Stimulated activated CD4-positive, alpha-beta T cell treated with anti-CD3 and anti-CD28 coated beads, TNF-alpha, amount 100 ng/mL, for 48 hours (primary cell): ENCODE measurements at regions not wholly inside any gene's neighbourhood (a gene's known extent, or its start where the extent isn't known, plus 50 kb on each side); places are given as distances from the start of the nearest gene placed in this dataset.

ENCODE experiments used
- DNase-seq, 3 donors: peaks; one replicate each; pipeline ENCODE4 v3.0.0-alpha.2; 2020; ENCODE audit warnings: low read depth in 3 of 3

DNA sequence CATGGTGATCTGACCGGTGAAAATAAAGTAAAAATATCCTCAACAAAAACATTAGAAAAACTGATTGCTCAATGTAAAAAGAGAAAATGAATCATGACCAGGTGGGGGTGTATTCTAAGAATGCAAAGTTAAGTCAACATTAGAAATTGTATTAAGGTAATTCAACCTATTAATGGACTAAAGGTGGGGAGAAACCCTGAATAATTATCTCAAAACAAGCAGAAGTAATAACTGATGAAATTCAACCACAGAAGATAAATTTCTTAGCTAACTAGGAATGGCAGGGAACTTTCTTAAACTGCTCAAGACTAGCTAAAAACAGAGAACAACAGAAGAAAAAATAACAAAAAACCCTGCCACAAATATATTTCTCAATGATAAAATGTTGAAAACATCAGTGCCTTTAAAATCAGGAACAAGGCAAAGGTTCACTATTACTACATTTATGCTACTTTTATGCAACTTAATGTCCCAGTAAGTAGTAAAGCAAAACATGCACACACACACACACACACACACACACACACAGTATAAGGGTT is 204.4 kb upstream of the THBS1 start:
- DNase-seq: no peak

DNA sequence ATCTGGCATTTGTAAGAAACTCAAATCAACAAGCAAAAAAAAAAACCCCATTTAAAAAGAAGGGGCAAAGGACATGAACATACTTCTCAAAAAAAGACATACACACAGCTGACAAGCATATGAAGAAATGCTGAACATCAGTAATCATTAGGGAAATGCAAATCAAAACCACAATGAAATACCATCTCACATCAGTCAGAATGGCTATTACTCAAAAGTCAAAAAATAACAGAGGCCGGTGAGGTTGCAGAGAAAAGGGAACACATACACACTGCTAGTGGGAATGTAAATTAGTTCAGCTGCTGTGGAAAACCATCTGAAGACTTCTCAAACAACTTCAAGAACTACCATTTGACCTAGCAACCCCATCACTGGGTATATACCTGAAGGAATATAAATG is 199.4 kb upstream of the THBS1 start:
- DNase-seq: no peak

DNA sequence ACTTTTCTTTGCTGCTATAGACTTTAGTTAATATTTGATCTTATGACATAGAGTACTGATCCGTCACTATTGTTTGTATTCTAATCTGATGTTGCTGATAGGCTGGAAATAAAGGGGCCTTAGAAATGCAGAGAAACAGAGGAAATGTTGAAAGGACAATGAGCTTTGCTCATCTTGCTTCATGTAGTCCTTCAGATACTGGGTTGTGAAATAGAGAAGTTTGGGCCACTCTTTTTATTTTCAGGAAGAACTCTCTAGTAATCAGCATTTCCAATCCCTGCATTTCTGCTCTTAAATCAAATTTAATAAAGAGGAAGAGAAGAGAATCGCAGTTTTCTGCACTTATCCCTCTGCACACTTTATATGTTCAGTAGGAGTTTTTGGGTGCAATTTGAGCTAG is 192.8 kb upstream of the THBS1 start:
- no peak for DNase-seq

DNA sequence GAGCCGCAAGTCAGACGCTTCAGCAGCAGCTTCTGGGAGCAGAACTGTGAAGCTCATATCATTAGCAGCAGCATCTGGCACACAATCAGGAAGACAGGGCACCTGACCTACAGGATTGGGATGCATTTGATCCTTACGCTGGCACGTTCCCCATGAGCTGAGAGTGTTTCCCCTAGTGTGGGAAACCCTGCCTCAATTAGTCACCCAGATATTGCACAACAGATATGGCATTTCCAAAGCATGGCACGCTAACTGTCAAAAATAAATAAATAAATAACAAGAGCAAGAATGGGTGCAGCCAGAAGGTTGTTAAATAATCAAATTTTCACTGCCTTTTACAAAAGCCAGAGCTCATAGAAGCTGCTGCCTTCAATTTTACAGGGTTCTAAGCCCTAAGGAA is 189.6 kb upstream of the THBS1 start:
- no peak for DNase-seq

DNA sequence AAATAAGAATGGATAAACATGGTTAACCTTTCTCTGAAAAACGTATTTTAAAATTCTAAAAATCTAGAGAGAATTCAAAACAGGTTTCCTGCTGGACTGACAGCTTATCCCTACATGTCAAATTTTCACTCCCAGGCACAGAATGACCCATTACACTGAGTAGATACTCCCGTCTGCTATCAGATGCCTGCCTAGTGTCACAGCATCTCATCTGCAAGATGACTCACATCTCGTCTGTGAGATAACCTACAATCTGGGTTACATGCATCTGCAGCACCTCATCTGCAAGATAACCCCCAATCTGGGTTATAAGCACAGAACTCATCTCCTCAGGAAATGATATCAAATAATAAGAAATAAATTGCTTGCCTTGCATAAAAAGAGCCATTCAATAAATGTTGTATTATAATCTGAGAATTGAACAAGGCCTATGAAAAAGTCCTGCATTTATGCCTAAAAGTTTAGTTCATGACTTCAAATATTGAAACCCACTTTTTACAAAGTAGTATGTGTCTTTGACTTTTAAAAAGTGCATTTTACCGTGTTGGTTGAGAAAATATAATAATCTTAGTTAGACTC is 188.3 kb upstream of the THBS1 start:
- DNase-seq: no peak

DNA sequence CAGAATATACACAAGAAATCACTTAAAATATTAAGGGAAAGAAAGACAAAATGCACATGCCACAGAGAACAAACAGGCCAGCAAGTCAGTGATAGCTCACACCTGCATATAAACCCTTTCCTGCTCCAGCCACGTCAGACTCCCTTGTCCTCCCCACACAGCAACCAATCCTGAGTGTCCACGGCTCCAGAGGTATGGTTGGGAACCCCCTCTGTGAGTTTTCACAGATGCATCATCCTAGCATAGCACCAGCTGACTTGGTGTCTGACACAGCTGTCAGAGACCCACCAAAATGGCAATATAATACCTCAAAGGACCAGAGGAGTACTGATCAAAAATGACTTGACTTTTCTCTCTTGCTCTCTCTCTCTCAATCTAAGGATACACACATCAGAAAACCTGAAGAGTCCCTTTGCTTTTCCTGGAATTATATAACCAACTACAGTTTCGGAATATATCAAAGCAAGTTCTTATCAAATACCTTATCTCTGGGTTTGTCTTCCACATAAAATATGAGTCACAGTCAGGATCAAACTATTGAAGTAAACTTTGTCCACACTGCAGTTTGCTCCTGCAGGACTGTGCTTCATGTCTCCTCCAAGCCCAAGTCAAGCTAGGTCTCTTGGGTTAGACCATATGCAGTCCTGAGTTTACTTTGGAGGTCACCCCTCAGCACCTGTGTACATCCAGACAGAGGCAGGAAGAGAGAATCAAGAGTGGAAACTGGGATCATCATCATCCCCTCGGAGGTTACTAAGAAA is 187.1 kb upstream of the THBS1 start:
- no peak for DNase-seq

DNA sequence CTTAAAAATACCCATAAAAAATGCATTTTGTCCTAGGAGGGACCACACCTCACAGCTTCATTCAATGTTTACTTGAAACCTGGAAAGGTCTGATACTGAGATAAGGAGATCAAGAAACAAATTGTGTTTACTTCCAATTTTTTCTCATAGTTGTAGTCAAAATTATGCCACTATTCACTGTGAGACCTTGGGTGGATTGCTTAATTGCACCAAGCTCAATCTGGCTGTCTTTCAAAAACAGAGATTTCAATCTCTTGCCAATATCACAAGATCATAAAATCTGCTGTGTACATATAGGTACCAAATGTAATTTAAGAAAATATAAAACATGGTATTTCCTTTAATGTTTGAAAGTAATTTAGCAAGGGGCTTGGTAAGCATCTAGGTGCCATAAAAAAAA is 186.4 kb upstream of the THBS1 start:
- DNase-seq: no peak

DNA sequence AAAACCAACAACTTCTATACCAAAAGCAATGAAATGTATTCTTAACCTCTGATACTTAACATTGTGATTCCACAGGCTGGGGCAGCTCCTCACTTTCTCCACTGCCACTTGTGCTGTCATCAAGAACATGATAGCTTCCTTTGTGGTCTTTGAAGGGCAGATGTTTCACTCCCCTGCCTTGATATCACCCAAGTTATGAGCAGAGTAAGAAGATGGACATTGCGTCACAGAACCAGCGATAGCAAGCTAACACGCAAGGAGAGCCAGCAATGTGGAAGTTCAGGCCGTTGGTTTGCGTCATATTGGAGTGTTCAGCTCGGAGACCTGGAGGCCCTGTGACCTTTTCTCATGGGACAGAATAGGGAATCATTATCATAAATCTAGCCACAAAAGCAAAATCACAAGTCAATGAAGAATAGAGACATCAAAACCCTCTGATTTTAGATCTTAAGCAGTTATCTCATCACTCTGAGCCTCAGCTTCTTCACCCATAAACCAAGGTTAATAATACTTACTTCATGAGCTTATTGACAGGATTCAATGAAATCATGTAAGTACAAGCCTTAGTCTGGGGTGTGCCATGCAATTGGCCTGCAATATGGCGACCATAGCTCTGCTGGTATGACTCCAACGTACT is 183.8 kb upstream of the THBS1 start:
- DNase-seq: no peak

DNA sequence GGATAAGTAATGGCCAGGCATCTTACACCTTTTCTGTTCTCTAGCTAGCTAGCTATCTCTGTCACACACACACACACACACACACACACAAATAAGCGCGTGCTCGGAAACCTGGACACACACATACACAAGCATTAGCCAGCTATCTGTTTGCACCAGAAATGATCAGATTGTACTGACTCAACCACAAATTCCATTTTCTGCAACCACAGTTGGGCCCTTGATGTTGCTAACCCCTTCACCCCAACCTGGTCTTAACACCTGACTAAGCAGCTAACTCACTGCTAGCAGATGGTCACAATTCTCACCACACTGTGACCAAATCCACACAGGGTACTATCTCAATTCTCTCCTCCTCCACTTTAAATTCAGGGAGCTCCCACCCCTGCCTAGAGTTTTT is 183.0 kb upstream of the THBS1 start:
- no peak for DNase-seq

DNA sequence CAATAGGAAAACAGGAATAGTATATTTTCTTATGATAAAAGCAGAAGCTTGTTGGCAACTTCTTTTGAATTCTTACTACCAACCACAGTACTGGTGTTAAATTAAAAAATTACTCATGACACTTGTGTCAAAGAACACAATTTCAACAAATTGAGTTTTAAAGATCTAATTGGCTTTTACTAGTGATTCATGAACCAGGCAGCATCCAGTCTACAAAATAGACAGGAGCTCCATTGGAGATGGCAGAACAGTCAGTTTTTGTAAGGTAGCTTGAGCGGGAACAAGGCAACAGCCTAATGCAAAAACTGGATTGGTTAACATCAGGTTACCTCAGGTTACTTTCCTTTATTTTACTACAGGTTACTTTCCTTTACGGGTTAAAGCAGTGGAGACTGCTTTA is 181.3 kb upstream of the THBS1 start:
- no peak for DNase-seq

DNA sequence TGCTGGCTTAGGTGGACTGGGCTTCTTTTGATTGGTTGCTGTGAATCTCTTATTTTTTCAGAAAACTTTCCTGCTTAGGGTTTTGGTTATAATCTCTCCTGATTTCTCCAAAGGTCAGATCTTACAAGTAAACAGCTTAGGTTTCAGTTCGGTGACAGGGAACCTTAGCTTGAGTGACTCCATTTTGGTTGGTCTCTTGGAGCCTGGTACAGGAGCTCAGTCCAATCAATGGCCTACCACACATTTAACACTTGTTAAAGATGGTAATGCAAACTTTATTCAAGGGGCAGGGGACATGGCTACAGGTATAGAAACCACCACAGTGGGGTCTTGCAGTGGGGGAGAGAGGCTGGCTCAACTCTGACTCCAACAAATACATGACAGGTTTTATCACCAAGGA is 180.9 kb upstream of the THBS1 start:
- DNase-seq: no peak

DNA sequence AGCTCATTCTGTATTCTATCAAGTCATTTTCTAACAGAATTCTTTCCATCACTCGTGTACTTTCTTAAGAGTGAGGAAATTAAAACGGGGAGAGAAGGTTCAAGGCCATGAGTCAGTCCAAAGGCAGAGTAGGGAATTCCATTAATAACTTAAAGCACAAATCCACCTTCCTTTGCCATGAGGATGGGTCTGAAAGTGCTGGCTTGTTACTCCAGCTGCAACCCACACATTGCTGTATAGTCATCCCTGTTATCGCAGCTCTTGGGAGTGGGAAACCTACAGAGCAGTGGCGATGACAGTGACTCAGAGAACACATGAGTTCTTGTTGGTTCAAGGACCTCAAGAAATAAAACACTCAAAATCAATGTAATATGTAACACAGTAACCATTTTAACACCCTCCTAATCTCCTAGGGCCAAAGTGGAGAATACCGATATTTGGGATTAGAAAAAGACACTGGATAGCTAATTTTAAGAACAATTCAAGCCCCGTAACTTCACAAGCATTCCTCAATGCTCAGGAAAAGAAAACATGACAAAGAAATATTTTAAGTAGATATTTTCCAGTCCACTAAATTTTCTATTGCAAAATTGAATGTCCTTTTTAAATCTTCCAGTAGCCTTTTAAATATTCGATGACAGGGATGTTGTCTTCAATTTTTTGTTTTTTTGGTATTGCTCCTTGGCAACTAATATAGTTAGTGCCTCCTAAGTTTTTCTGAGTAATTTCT is 179.9 kb upstream of the THBS1 start:
- no peak for DNase-seq

DNA sequence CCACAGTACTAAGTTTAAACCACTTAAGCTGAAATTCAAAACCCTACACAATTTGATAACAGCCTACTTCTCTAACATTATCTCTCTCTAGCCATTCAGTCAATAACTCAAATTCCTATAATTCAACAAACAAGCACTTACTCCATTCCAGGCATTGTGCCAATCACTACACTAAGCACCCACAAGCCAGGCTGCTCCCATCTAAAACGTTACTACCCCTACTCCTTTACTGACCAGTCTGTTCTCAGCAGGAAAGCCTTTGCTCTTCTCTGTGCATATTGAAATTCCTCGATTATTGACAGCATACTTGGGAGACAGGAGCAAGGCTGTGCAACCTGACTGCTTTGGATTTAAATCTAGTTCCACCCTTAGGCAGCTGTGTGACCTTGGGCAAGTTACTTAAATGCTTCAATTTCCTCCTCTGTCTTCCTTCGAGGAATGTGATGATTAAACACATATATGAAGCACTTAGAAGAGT is 177.2 kb upstream of the THBS1 start:
- no peak for DNase-seq

DNA sequence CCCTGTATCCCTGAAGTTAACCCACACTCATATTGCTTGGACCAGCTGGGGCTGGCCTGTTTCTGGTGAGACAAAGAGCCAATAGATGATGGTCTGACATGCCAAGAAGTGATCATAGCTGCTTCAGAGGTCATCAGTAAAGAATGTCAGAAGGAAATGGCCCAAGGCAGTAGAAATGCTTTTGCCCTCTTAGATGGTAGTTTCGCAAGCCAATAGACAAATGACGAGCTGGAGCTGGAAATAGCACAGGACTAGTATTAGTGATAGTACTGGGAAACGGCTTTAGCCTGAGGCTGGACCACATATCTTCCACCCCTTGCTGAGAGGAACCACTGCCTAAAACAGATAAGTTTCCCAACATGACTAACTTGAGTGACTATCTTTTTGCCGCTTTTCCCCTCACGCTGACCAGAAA is 176.1 kb upstream of the THBS1 start:
- no peak for DNase-seq

DNA sequence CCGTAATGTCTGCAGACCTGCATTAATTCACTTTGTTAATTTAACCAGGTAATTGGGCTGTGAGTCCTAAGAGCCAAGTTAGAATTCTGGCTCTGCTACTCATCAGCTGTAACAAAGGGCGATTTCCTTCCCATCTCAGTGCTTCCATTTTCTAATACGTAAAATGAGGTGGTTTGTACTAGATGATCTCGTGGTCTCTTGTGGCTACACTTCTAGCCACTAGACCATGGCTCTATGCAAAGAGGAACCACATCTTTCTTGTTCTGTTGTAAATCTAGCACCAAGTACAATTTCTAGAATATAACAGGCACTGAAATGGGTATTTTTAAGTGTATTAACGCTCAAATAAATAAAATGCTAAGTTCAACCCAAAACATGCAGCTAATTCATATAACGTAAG is 174.4 kb upstream of the THBS1 start:
- DNase-seq: no peak

DNA sequence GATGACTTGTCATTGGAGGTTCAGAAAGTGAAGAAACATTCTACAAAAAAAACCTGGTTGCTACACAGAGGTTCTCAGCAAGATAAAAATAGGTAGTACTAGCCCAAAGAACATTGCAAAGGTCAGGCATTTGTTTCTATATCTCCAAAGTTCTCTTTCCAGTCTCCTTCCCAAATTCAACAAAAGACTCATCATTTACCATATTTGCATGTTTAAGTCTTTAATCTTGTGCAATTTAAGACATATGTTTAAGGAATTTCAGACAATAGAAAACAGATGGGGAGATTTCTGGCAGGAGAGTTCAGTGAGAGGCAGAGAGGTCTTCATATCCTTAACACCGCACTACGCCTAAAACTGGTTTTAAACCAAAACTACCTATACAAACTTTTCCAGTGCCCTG is 173.8 kb upstream of the THBS1 start:
- DNase-seq: no peak

DNA sequence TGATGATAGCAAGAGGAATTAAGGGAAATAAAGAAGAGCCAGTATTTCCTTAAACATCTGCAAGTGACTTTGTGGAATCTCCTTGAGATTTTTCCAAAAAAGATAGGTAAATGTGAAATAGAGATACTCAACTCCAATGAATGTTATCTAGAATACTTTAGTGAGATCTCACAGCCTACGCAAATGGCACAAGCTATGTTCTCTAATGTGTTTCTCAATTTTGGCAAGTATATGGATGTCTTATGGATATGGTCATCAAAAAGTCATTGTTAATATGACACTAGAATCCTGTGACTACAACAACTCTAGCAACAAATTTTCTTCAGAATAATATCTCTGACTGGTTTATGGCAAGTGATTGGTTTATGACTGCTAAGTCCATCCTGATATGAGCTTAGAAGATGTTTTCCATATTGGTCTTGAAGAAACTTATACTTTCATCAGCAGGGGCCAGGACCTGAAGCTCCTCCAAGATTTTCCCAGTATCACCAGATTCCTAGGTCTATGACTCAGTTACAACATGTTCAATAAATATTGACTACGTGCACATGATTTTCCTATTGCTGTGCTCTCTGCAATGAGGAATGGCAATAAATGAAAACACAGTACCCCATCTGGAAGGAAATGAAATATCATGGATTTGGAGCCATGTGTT is 170.9 kb upstream of the THBS1 start:
- DNase-seq: no peak

DNA sequence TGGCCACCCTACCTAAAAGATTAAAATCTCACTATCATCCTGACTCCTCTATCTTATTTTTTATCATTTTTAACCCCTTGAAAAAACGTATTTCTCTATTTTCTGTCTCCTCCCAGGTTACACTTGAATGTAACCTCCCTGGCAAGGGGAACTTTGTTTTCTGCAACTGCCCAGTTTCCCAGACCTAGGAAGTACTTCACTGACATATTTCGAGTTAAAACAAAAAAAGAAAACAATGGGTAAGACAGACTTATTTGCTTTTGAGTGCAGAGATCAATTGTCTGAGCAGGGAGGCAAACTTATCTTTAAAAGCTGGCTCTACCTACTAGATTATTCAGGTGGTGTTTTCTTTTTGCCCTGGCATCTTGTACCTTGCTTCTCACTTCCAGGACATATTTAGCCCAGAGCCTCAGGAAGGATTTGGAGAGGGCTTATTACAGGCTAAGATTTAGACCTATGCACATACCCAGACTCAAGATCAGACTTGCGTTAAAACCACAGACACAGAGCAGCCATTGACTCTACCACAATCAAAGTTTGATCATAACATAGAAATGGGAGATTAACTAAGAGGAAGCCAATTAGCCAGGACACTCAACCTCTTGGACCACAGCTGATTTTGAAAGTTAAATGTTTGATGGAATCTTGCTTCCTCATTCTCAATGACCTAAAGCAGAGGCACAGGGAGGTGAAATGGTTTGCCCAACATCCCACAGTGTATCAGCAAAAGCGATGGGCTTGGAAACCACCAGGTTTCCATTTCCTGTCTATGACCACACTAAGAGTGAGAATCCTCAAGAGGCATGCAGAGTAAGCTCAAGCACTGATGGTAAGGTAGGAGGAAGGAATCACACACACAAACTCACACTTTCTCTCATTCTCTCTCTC is 169.5 kb upstream of the THBS1 start:
- no peak for DNase-seq

DNA sequence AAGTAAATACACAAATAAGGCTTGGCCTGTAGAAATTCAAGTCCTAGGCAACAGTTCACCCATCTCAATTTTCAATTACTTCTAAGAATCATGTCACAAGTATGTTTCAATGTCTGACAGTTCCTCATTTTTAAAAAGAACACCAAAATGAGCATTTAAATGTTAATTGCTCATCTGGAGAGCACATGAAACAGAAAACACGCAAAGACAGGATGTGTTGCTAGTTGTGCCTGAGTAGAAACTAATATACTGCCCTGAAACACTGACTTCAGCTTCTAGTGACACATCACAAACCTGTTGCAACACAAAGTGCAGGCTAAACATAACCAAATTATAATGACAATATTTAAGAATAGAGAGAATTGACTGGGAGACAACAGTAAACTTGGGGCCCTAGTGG is 167.3 kb upstream of the THBS1 start:
- DNase-seq: no peak

DNA sequence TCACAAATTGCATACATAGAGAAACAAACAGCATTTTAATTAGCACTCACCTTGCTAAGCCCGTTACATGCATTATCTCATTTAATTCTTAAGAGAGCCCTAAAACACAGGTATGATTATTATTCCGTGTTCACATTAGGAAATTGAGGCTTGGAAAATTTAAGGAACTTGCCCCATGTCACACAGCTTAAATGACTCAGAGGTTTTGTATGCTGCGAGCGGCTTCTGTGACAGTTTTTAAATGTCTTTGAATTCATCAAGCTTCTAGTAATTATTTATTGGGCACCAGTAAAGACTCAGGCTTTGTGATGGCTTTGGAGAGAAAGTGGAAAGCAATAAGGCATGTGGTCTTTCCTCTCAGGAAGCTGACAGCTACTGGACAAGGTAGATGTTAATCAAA is 166.7 kb upstream of the THBS1 start:
- no peak for DNase-seq

DNA sequence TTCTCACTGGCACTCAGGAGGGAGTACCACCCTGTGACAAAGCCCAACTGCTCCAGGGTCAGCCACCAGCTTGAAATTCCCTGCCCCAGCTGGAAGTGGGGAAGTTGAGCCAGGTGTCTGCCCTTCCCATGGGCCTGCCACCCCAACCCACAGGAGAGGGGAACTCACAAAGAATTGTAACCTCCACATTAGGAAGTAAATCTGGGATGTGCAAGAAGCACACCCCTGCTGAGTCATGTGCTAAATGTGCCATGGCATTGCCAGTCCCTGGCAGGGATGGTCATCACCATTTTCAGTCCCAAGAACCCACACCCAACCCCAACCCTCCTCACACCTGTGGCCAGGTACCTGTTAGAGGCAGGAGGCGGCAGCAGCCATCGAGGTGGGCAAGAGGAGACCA is 165.2 kb upstream of the THBS1 start:
- no peak for DNase-seq
